Ectodermal cell (in vitro differentiated cells): ENCODE measurements at regions not wholly inside any gene's neighbourhood (a gene's known extent, or its start where the extent isn't known, plus 50 kb on each side); places are given as distances from the start of the nearest gene placed in this dataset.

Source experiments
- H3K27ac ChIP-seq: 2 replicates; pipeline ENCODE4 v1.7.0; 2013; ENCODE audit warnings: mild to moderate bottlenecking, low read depth, low read length; ENCODE audit not compliant: insufficient read depth, poor library complexity, severe bottlenecking
- H3K27me3 ChIP-seq: 2 replicates; pipeline ENCODE4 v1.7.0; 2013; ENCODE audit warnings: mild to moderate bottlenecking, low read length; ENCODE audit not compliant: insufficient read depth, control insufficient read depth, poor library complexity, severe bottlenecking
- H3K36me3 ChIP-seq: one replicate; pipeline ENCODE4 v1.7.0; 2013; ENCODE audit warnings: low read length; ENCODE audit not compliant: control insufficient read depth, insufficient read depth
- H3K4me1 ChIP-seq: one replicate; pipeline ENCODE4 v1.7.0; 2013; ENCODE audit warnings: low read length; ENCODE audit not compliant: control insufficient read depth, insufficient read depth
- H3K4me3 ChIP-seq: 2 replicates; pipeline ENCODE4 v1.7.0; 2013; ENCODE audit warnings: low read depth, low read length, control low read depth; ENCODE audit not compliant: insufficient read depth
- H3K9me3 ChIP-seq: 2 replicates; pipeline ENCODE4 v1.7.0; 2013; ENCODE audit warnings: mild to moderate bottlenecking, low read length, moderate library complexity; ENCODE audit not compliant: control insufficient read depth
- WGBS, 2 experiments: methylation state at CpG; one replicate each; pipeline ENCODE4 v1.1.7; 2013; ENCODE audit warnings: missing lambda C conversion rate in 2 of 2; 5-methylcytosine and 5-hydroxymethylcytosine counted together

DNA sequence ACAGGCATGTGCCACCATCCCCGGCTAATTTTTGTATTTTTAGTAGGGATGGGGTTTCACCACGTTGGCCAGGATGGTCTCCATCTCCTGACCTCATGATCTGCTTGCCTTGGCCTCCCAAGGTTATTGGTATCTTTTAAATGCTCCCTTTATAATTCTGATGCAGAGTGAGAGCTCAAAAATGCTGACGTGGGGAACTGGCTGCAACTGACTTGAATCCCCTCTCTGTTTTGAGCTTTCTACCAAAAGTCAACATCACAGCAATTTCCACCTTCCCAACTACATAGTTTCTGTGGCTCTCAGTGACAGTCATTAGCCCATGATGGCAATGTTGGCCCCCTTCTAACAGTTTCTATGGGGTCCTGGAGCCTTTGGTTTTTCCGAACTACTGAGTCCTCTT lies 268.2 kb upstream of the FOXD3 start:
- Histone ChIP-seq H3K9me3 (no peaks in the 10 kb centered on the region), H3K4me3 (no peak overlapping the region), H3K36me3 (no peaks in the 10 kb centered on the region), H3K27me3 (no peaks in the 10 kb centered on the region), H3K27ac (no peak overlapping the region), H3K4me1 (no peaks in the 10 kb centered on the region)
- WGBS, 2 experiments, result 80% methylated on average over 4 of the region's 4 CpGs

GRCh38 chr1:63063367-63063766 lies 259.0 kb upstream of the FOXD3 start:
- 79 to 81% methylated on average over 3 of the region's 3 CpGs for WGBS, 2 experiments
- H3K27ac ChIP-seq, result no peak overlapping the region
- no peaks in the 10 kb centered on the region for H3K4me1 ChIP-seq

GRCh38 chr1:63064135-63064534 lies 258.2 kb upstream of the FOXD3 start:
- Histone ChIP-seq H3K36me3 (no peaks in the 10 kb centered on the region), H3K27me3 (no peaks in the 10 kb centered on the region), H3K4me3 (no peak overlapping the region), H3K27ac (no peak overlapping the region), H3K4me1 (no peaks in the 10 kb centered on the region), H3K9me3 (no peaks in the 10 kb centered on the region)
- 95% methylated on average over 4 of the region's 4 CpGs for WGBS, 2 experiments

More at GRCh38 chr1:63063367-63063766, 259.0 kb upstream of the FOXD3 start:
- H3K4me3 ChIP-seq, result no peak overlapping the region
- H3K9me3 ChIP-seq, result no peaks in the 10 kb centered on the region
- H3K36me3 ChIP-seq, result no peaks in the 10 kb centered on the region
- no peaks in the 10 kb centered on the region for H3K27me3 ChIP-seq

- Histone ChIP-seq H3K4me1 (no peaks in the 10 kb centered on the region), H3K4me3 (no peak overlapping the region), H3K27me3 (peaks cover 17% of the 10 kb centered on the region), H3K9me3 (no peaks in the 10 kb centered on the region), H3K36me3 (no peaks in the 10 kb centered on the region), H3K27ac (no peak overlapping the region)
- WGBS, 2 experiments, result 95 to 96% methylated on average over 5 to 7 of the region's 7 CpGs
Observed at GRCh38 chr1:63068626-63069025, 253.7 kb upstream of the FOXD3 start.

DNA sequence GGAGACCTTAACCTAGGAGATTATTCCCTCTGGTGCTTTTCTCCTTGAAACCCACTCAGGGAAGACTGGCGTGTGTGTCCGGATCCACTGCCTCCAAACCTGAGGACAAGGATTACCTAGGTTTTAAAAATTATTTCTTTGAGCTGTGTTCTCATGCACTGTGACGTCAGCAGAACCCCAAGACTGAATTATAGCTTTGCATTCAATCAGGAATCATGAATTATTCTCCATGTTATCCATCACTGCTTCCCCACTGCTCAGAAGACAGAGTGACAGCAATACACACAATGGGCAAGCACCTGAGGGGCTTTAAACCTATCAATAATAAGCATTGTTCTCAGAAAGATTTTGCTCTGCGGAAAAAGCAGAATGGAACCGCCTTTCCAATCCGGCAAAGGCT lies 253.2 kb upstream of the FOXD3 start:
- H3K4me3 ChIP-seq, result no peak overlapping the region
- 93 to 94% methylated on average over 6 of the region's 6 CpGs for WGBS, 2 experiments
- H3K4me1 ChIP-seq, result no peaks in the 10 kb centered on the region
- peaks cover 23% of the 10 kb centered on the region for H3K27me3 ChIP-seq
- H3K27ac ChIP-seq, result no peak overlapping the region
- no peaks in the 10 kb centered on the region for H3K9me3 ChIP-seq
- no peaks in the 10 kb centered on the region for H3K36me3 ChIP-seq

DNA sequence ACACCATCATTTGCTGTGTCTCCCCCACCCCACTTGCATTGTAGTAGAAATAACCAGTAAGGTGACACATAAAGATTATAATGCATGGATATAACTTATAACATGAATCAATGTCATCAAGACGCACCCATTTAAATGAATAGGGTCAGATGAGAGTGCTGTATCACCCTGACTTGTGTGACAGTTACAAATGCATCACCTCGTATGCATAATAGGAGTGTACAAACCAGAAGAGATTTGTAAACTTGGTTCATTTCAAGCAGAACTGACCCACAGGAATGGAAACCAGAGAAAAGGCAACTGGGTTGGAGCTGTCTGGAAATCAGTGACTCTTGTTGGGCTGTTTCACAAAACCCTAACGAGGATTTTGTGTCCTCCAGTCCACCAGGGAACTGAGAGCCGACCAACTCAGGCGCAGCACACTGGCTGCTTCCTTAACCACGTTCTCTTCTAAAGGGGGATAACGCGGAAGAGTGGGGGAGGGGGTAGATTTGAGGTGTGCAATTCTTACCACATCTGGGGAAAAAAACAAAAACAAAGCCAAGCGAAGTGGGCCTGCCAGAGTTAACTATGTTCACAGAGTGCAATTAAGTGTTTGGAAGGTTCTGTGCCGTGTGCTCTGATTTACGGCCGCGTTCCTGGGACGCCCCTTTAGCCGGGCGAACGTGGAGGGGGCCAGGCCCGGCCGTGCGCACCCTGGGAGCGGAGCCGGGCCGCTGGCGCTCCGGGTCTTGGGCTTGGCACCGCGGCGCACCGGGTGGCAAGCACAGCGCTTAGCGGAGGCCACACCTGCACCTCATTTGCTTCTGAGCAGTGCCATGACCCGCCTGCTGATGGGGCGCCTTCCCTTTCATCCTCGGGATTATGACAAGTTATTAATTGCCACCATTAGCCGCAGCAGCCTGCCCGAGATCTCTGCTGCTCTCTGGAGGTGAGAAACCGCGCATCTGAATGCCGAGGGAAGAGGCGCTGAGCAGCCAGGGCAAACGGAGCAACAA lies 248.8 kb upstream of the FOXD3 start:
- Histone ChIP-seq H3K27me3 (peaks cover 41% of the 10 kb centered on the region), H3K4me3 (peak overlapping the region; percentile 38)

GRCh38 chr1:63074321-63074720 lies 248.0 kb upstream of the FOXD3 start:
- no peaks in the 10 kb centered on the region for H3K36me3 ChIP-seq
- peak overlapping the region; percentile 38 for H3K4me3 ChIP-seq
- H3K27ac ChIP-seq, result no peak overlapping the region
- WGBS, 2 experiments, result 84 to 89% methylated on average over 15 of the region's 15 CpGs
- H3K27me3 ChIP-seq, result peaks cover 41% of the 10 kb centered on the region
- no peaks in the 10 kb centered on the region for H3K9me3 ChIP-seq
- H3K4me1 ChIP-seq, result no peaks in the 10 kb centered on the region

More for the DNA sequence above, 248.8 kb upstream of the FOXD3 start:
- Histone ChIP-seq H3K27ac (no peak overlapping the region), H3K36me3 (no peaks in the 10 kb centered on the region), H3K4me1 (no peaks in the 10 kb centered on the region), H3K9me3 (no peaks in the 10 kb centered on the region)
- WGBS, 2 experiments, result 28 to 29% methylated on average over 41 of the region's 41 CpGs

- 88 to 91% methylated on average over 3 of the region's 3 CpGs for WGBS, 2 experiments
- H3K9me3 ChIP-seq, result no peaks in the 10 kb centered on the region
Observed at GRCh38 chr1:63082766-63083165, 239.6 kb upstream of the FOXD3 start.

GRCh38 chr1:63087966-63088365 lies 234.4 kb upstream of the FOXD3 start:
- peaks cover 31% of the 10 kb centered on the region for H3K27me3 ChIP-seq
- WGBS, 2 experiments, result 41 to 44% methylated on average over 10 of the region's 10 CpGs
- H3K27ac ChIP-seq, result no peak overlapping the region
- H3K36me3 ChIP-seq, result no peaks in the 10 kb centered on the region
- H3K4me3 ChIP-seq, result no peak overlapping the region
- no peaks in the 10 kb centered on the region for H3K9me3 ChIP-seq
- peaks cover 5% of the 10 kb centered on the region for H3K4me1 ChIP-seq

More at GRCh38 chr1:63082766-63083165, 239.6 kb upstream of the FOXD3 start:
- peaks cover 17% of the 10 kb centered on the region for H3K27me3 ChIP-seq
- no peak overlapping the region for H3K4me3 ChIP-seq
- no peak overlapping the region for H3K27ac ChIP-seq
- H3K36me3 ChIP-seq, result no peaks in the 10 kb centered on the region
- no peaks in the 10 kb centered on the region for H3K4me1 ChIP-seq

DNA sequence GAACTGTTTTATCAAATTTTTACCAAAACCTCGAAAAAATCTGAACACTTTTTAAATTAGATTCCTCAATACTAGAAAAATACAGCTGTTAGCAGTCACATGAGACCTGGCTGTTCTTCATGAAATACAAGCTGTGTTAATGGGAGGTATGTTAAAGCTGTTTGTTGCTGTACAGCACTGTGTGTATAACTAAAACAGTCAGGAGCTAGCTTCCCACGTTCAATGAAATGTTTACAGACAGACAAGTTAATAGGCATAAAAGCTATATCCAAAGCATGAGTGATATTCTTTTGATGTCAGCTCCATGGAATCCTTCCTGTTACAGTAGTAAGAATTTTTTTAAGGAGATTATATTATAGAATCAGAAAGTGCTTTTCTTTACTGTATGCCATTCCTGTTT lies 223.2 kb upstream of the FOXD3 start:
- no peak overlapping the region for H3K4me3 ChIP-seq
- H3K27me3 ChIP-seq, result peaks cover 9% of the 10 kb centered on the region
- H3K4me1 ChIP-seq, result no peaks in the 10 kb centered on the region
- H3K36me3 ChIP-seq, result no peaks in the 10 kb centered on the region
- H3K9me3 ChIP-seq, result no peaks in the 10 kb centered on the region
- H3K27ac ChIP-seq, result no peak overlapping the region
- WGBS, 2 experiments, result 76 to 83% methylated on average over 2 of the region's 2 CpGs
